GM19351 (cell line): ENCODE measurements at regions not wholly inside any gene's neighbourhood (a gene's known extent, or its start where the extent isn't known, plus 50 kb on each side); places are given as distances from the start of the nearest gene placed in this dataset.
"Not testable (repeated sequence)": the region's sequence is repeated elsewhere in the genome, so short reads cannot be mapped to it uniquely, and the experiment has no call there.

Experiments
- ATAC-seq: cut with Tn5 transposase; IDR thresholded peaks from one replicate; pipeline ENCODE4 v1.9.1; 2021; ENCODE audit warnings: mild to moderate bottlenecking, moderate library complexity; ENCODE audit not compliant: unreplicated experiment

- ATAC-seq, result not testable (repeated sequence)
Measured at GRCh38 chr16:31975826-31976419, 102.3 kb downstream of the ZNF267 start.

- not testable (repeated sequence) for ATAC-seq
Measured at GRCh38 chr16:31978463-31978862, 104.9 kb downstream of the ZNF267 start.

GRCh38 chr16:31981739-31982138 lies 108.1 kb downstream of the ZNF267 start:
- not testable (repeated sequence) for ATAC-seq

GRCh38 chr16:31982986-31983385 lies 109.4 kb downstream of the ZNF267 start:
- ATAC-seq, result not testable (repeated sequence)

DNA sequence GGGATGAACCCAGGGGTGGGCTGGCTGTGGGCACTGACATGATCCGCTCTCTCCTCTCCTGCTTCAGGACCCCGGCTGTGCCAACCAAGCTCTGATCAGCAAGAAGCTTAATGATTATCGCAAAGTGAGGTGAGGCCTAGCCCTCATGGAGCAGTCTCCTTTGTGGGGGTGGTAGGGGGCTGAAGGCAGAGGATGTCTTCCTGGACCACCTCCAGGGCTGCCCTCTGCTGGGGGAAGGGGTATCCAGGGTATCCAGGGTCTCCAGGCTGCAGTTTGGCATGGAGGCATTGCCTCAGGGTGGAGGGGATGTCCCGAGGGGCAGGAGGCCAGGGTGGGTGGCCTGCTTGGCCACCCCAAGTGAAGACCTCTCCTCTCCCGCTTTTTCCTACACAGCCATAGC lies 110.1 kb downstream of the ZNF267 start:
- ATAC-seq, result not testable (repeated sequence)

DNA sequence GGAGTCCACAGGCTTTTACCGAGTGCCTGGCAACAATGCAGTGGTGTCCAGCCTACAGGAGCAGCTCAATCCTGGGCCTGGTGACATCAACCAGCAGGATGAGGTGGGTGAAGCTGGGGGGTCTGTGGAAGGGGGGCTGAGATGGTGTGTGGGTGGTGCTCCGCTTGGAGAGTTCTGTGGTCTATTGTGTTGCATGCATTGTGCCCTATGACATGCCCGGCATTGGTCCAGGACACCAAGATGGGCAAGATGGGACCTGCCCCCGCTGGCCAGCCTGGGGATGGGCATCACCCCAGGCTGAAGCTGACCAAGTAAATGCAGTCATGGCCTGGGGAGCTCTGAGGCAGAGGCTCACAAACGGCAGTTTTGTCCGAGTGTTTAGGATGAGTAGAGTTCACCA lies 113.3 kb downstream of the ZNF267 start:
- ATAC-seq, result not testable (repeated sequence)

DNA sequence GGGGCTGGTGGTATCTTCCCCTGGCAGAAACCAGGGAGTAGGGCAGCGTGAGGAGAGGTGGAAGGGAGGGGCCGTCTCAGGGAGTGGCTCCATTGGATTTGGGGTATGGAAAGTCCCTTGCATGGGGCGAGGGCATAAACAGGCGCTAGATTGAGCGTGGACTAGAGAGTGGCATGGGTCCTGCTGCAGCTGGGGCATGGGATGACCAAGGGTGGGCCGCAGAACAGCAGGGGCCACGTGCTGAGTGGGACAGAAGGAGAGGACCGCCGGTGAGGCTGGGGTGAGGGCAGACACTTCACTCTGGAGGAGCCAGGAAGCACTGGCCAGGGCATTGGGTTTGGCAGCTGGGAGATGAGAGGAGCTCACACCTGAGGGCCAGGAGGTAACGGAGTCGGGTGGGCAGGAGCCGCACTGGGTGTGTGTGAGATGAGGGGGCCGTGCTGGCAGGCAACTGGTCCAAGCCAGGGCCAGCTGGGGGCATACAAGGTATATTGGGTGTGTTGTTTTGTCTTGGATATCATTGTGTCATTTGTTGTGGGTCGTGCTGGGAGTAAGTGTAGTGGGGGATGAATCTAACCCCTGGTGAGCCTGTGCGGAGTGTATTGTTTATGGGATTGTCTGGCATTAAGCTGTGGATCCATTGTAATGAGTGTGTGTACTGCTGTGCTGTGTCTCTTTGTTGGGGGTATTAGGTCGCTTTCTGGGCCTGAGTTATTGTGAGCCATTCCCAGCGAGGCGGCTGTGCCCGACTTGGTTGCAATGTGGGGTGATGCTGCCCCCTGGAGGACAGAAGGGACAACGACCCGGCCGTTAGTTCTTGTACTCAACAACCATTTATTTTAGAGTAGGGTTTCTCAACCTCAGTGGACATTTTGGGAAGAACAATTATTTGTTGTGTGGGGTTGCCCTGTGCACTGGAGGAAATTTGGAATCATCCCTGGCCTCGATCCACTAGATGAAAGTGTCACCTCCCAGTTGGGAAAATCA lies 115.3 kb downstream of the ZNF267 start:
- ATAC-seq, result peak; percentile 67

DNA sequence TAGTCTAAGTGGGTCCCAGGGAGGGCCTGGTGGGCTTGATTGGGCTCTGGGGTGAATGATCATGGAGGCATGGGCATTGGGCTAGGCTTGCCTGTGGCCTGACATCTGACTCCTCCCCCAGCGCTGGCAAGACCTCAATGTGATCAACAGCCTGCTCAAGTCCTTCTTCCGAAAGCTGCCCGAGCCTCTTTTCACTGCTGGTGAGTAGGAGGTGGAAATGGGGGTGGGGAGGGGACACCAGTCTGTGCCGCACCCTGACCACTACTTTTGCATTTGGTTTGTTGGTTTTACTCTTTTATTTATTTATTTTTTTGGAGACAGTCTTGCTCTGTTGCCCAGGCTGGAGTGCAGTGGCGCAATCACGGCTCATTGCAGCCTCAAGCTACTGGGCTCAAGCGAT lies 116.7 kb downstream of the ZNF267 start:
- ATAC-seq, result not testable (repeated sequence)

- not testable (repeated sequence) for ATAC-seq
Measured at GRCh38 chr16:31990980-31991379, 117.4 kb downstream of the ZNF267 start.

DNA sequence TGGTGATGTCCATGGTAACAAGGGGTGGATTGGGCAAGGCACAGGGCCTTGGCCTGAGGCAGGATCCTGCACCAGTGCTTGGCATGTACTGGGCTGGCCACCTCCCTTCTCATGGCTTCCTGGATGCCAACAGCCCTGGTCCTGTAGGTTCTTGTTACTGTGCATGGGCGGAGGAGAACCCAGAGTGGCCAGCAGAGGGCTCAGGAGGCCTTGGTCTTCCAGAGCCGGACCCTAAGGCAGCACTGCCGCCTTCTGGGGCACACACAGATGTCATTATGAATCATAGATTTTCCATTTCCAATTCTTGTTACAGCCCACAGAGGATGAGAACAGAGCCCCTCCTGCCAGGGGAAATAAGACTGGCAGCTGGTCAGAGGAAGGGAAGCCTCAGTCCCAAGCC lies 122.7 kb downstream of the ZNF267 start:
- ATAC-seq, result not testable (repeated sequence)

GRCh38 chr16:32002496-32002895 lies 128.9 kb downstream of the ZNF267 start:
- not testable (repeated sequence) for ATAC-seq

DNA sequence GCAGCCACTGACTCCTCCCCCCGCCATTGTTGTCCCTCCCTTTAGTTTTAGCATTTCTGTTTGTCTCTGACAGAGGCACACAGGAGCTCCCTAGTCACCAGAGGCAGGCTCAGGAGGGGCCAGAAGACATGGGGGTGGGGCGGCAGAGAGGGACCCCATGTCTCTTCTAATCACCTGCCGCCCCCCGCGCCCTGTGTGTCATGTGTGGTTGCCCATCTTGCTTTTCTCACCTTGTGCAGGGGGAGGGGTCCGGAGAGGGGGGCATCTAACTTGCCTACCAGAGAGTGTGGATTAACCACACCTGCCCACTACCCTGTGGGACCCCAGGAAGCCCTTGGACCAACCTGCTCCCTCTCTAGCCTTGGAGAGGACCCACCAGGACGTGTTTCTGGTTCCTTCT lies 130.2 kb downstream of the ZNF267 start:
- ATAC-seq, result not testable (repeated sequence)

GRCh38 chr16:32038783-32039496 lies 165.3 kb downstream of the ZNF267 start:
- not testable (repeated sequence) for ATAC-seq

DNA sequence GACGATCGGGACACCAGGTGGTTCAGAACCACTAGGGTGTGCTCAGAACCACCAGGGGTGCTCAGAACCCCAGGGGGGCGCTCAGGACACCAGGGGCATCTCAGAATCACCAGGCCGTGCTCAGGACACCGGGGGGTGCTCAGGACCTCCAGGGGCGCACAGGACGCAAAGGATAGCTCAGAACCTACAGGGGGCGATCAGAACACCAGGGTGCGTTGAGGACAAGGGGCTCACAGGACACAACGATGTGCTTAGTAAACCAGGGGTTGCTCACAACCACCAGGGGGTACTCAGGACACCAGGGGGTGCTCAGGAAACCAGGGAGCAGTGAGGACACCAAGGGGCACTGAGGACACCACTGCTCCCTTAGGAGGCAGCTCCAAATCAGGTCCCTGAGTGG lies 166.3 kb downstream of the ZNF267 start:
- not testable (repeated sequence) for ATAC-seq

DNA sequence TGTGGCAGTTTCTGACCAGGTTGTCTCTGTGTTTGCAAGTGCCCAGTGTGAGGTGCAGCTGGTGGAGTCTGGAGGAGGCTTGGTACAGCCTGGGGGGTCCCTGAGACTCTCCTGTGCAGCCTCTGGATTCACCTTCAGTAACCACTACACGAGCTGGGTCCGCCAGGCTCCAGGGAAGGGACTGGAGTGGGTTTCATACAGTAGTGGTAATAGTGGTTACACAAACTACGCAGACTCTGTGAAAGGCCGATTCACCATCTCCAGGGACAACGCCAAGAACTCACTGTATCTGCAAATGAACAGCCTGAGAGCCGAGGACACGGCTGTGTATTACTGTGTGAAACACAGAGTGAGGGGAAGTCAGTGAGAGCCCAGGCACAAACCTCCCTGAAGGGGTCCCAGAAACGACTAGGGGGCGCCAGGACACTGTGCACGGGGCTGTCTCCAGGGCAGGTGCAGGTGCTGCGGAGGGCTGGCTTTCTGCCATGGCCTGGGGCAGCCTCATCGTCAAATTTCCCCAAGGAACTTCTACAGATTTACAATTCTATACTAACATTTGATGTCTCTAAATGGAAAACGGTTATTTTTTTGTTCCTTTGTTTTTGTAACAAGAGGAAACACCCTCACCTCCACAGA lies 187.0 kb upstream of the TP53TG3D start:
- ATAC-seq, result not testable (repeated sequence)

- ATAC-seq, result not testable (repeated sequence)
Measured at GRCh38 chr16:32071586-32071985, 181.5 kb upstream of the TP53TG3D start.

DNA sequence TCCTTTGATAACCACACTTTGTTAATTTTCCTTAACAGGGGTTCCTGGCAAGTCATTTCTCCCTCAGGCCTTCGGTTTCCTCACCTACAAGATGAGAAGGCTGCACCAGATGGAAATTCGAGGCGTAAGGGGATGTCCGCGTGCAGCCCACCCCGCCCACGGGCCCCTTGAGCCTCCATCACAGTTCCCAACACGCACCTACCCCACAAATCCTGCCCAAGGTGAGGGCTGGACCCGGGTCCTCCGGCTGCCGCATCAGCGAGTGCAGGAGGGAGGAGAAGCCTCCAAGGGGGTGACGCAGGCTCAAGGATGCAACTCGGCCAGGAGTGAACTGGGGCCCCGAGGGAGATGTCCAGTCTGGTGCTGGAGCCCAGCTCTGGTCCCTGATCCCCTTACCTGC lies 169.2 kb upstream of the TP53TG3D start:
- ATAC-seq, result not testable (repeated sequence)

- not testable (repeated sequence) for ATAC-seq
Measured at GRCh38 chr16:32084656-32085401, 168.3 kb upstream of the TP53TG3D start.

GRCh38 chr16:32085438-32086141 lies 167.5 kb upstream of the TP53TG3D start:
- ATAC-seq, result not testable (repeated sequence)
